Activated CD8-positive, alpha-beta memory T cell treated with anti-CD3 and anti-CD28 coated beads, Interleukin-2, amount 50 U/mL, for 1 hour (primary cell): ENCODE measurements at regions not wholly inside any gene's neighbourhood (a gene's known extent, or its start where the extent isn't known, plus 50 kb on each side); places are given as distances from the start of the nearest gene placed in this dataset.

Source experiments
- DNase-seq: peaks from one replicate; pipeline ENCODE4 v3.0.0-alpha.2; 2020; ENCODE audit errors: extremely low read depth

DNA sequence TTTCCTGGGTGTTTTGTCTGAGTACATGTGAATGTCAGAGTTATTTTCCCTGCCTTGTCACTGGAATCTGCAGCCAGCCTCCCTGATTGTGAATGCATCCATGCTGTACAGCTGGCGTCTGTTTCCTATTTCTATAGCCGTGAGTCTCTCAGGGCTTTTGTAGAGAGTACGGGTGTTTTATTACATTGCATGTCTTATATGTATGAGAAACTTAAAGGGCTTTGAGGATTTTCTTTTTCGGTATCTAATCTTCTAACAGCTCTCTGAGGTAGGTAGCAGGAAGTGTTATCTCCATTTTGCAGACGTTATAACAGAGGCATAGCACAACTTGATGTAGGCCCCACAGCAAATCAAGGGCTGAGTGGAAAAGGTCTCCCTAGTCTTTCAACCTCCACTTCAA, 272.9 kb downstream of the PRL start:
- no peak for DNase-seq

DNA sequence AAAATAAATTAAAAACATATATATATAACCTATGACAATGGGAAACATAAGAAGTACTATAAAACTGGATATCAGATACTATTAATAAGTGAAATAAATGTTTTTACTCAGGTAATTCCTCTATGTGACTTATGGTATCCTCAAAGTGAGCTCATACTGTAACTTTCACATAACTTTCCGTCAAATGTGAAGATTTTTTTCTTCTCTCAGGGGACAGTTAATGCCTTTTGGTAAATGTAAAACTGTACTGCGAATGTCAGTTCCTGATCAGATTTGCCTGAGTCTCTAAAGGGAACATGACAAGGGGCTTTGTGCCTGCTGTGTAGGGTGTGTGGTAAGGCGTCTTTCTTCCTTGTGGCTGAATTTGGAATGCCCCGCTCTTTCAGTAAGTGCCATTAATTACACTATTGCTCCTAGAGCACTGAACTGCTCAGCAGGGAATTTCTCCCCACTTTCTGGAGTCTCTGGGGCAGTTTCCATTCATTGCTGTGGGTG, 271.8 kb downstream of the PRL start:
- DNase-seq: no peak

DNA sequence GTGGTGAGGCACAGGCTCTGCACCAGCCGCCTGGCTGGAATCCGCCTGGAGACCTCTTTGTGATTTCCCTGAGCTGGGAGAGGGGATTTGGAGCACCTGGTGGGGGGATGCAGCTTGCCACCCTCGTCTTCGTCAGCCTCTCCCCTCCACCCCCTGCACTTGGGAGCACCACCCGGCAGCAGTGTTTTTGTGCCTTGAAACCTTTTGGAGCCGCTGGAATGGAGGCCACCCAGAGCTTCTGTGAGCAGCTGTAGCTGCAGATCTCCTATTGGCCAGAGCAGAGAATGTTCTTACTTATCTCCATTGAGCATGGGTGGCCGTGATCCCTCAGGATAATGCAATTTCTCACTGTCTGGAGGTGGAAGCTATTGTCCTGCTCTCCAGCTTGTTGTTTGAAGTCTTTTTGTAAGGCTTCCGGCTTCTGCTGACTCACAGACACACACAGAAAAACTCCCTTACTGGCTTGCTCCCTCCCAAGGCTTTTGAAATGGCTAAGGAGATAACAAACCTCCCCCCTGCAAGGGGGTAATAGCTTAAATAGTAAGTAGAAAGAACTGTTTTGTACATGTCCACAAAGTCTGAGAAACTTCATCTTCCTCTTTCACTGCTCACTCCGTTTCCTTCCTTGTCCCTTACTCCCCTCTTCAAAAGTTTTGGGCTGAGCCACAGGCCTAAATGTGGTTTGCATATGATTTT, 271.2 kb downstream of the PRL start:
- DNase-seq: no peak

DNA sequence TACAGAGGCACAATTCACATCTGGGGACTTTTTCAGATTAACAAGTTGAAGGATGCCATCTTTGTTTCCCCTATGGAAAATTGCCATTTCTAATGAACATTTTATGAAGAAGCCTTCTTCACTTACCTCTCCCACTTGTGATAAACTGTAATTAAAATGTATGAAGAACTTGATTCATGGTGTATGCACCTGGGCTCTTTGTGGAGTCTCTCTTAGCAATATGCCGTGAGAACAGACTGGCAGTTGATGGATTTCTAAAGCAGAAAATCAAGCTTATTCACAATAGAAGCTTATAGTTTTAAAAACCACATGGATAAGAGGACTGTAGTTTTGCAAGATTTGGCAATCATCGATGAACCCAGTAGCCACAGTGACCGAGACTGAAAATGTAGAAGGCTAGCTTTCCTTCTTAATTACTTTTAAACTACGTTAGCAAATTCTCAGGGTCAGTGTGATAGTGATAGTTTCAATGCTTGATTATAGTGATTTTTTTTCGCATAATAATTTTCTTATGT, 270.6 kb downstream of the PRL start:
- no peak for DNase-seq

DNA sequence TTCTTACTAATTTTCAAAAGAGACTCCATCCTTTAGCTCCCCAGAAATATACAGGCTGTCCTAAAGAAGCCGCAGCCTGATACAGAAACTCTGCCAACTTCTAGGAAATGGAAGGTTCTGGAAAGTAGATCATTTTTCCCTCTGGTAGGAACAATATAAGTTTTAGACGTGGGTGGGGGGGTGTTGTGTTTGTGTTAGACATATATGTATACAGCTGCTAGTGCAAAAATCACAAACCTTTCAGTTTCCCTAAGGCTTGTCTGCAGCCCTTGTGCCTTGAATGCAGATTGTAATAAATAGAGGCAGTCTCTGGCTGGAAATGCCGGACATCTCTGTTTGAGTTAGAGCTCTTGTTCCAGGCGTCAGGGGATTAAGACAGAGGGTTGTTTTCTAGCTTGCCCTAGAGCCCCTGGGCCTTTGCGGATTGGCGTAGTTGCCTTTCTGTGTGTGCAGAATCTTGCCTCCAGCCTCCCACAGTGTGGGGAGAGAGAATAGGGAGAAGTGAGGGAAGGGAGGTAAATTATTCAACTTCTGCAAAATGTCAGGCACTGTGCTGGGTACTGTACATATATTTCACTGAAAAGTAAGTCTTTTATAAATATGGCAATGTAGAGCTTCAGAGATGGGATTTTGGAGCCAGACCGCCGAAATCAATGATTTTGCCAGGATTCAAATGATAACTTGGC, 269.7 kb downstream of the PRL start:
- DNase-seq: no peak

DNA sequence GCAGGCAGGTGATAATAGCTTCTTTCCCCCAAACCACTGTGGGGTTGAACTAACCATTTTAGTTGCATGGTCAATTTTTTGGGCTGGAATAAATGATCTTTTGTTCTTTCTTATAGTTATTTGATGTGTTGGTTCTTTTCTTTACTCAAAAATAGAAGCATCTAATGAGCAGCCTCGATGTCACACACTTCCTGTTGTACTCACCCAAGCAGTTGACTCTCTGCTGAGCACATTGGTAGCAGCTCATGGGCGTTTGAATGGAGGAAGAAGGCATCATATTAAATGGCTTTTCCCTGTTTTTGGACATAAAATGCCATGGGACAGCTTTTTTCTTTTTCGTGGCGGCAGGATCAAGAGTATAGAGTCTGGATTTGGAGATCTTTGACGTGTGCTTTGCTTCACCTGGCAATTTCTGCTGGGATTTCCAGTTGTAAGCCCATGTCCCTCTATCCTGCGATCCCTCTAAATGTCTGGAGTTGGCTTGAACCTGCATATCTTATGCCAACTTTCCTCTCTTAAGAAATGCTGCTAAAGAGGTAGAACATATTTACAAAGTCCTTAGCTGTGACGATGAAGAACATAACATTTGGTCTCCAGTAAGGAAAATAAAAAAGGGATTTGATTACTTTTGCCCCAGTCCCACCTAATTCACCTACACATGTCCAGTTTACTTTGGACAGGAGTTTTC, 268.3 kb downstream of the PRL start:
- DNase-seq: no peak

DNA sequence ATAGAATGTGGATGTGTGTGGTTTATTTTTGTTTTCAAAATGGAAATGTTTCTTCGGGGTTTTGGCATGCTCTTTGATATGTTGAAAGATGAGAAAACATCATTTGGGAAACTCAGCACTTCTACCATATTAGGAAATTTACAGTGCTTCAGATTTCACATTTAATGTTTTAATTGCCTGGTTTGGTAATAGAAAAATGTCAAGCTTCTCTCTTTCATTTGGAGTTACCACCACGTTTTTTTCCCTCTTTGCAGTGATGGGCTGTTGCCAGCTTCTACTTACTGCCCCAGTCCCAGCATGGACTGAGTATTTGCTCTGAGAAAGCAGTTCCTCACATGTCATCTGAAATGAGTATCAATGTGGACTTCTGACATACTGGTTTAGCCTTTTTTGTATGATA, 267.7 kb downstream of the PRL start:
- no peak for DNase-seq

DNA sequence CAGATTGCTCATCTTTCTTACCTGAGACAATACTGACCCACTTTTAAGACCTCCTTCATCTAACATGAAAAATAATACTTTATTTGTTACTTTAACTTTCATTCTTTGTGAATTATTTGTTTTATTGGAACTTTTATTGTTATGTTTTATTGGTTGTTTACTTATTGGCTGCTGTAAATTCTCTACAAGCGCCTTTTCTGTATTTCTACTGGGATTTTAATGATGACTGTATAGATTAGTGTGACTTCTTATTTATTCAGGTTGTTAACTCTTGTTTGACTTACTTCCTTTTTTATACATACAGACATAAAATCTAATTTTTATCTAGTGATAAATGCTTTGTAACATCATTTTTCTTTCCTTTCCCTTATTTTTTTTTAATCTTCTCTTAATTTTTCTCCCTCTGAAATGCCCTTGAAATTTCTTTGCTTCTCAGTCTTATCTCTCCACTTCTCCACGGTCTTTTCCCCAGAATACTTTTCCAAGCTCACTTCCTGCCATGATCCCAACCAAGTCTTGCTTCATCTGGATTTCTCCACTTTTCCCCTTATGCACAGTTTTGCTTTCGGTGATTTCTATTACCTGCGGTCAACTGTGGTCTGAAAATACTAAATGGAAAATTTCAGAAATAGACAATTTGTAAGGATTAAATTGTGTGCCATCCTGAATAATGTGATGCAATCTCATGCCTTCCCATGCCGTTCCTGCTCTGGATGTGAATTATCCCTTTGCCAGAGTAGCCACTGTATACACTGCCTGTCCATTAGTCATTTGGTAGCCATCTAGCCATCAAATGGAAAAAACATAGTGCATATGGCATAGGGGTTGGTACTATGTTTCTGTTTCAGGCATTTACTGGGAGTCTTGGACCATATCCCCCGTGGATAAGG, 265.9 kb downstream of the PRL start:
- DNase-seq: no peak

DNA sequence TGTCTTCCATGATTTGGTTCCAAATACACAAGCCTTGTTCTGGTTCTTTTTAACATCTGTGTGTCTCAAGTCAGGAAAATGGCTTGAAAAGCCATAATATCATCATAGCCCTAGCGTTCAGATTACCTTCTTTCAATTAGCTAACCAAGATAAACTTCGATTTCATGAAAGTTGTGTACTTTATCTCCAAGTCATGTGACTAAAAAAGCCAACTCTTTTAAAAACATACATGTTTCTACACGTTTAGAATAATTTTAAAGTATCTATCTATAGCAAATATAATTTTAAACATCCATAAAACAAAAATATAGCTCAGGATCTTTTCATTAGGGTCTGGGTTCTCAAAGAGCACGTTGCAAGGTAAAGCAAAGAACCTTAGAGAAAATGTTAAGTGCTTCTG, 261.1 kb downstream of the PRL start:
- DNase-seq: no peak

DNA sequence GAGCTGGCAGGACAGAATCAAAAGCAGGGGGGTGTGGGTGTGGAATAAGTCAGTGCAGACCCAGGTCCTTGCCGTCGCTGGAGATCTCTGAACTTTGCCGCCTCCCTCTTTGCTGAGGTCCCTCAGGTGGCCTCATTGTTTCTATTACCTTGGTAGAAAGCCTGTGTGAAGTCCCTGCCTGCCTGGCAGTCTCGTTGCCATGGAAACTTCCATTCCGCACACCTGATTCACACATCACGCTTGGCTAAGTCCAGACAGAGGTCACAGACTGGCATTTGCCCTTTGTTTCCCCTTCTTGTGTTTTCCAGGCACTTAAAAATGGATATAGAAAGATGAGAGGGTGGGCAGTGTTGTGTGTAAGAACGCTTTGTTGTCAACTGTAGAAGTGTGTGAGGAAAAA, 260.6 kb downstream of the PRL start:
- DNase-seq: no peak

DNA sequence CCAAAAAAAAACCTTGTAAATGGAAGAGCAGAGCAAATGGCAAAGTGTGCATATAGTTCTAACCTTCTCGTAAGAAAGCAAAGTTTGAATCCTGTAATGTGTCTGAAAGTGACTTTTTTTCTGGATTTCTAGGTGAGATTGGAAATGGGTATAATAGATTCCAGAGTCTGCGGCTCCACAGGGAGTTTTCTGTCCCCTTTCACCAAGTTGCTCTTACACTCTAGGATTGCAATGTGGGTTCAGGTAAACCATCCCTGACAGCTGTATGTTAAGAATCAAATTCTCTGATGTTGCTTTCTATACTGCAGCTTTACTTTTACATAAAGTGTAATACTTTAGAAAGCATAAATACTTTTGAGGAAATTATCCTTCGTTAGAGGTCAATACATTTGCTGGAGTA, 260.1 kb downstream of the PRL start:
- DNase-seq: no peak

DNA sequence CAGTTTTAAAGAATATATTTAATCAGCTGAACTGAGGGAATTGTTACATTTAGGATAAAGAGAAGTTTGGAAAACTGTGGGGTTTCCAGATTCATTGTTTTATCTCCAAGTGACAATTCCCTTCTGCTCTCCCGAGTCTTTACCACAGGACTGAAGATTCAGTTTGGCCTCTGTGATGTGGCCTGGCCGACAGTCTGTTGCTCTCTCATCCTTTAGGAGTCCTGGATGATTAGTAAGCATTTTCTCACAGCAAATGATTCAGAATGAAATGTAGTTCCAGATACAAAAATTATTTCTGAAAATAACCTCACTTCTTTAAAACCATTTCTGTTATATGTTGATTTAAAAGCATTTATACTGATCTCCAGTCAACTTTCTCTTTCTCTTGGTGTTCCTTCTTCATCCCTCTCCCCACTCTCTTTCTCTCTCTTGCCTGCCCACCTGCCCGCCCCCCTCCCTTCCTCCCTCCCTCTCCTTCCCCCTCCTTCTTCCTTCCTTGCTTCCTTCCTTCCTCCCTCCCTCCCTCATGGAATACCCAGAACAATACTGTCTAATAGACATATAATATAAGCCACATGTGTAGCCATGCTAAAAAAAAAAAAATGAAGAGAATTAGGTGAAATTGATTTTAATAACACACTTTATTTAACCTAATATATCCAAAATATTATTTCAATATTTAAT, 254.9 kb downstream of the PRL start:
- no peak for DNase-seq

DNA sequence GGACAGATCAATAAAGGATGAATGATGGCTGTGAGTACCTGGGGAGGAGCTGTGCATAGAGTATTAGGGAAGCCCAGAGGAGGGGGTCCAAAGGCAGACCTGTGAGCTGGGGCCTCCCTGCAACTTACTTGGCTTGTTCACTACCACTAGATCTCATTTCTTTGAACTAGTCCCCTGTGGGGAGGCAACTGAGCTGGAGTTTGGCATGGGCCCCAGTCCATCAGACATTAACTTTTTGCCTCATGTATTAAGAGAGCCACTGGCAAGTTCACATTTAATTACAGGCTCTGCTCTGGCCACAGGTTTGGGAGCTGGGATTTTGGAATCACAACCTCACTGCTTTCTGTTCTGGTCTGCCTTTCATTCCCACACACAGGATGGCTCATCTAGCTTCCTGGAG, 254.1 kb downstream of the PRL start:
- DNase-seq: no peak

DNA sequence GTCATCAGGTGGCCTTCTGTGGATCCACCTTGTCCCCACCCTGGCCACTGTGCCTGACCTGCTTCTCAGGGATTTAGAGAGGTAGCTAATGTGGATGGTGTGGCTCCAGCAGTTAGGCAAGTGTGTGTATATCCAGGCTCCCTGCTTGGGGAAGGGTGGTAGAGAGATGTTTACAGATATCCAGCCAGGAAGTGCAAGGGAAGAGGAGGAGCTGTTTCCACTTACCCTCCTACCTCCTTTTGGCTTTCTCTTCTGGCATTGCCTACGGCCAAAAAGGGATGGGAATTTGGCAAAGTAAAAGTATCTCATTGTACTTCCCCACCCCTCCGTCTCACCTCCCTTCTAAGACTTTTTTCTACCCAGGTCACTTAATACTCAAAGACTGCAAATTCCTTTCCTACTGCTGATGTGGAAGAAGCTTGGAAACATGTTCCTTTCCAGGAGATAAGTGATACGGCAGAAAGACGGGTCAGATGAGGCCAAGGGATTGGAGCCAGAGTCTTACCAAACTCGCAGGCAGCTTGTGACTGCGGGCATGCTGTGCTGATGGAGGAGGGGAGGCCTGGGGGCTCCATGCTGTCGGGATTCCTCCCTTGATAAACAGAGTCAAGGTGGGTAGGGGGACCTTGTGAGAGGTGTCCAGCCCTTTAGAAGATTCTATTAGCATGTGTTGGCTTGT, 253.4 kb downstream of the PRL start:
- DNase-seq: no peak

DNA sequence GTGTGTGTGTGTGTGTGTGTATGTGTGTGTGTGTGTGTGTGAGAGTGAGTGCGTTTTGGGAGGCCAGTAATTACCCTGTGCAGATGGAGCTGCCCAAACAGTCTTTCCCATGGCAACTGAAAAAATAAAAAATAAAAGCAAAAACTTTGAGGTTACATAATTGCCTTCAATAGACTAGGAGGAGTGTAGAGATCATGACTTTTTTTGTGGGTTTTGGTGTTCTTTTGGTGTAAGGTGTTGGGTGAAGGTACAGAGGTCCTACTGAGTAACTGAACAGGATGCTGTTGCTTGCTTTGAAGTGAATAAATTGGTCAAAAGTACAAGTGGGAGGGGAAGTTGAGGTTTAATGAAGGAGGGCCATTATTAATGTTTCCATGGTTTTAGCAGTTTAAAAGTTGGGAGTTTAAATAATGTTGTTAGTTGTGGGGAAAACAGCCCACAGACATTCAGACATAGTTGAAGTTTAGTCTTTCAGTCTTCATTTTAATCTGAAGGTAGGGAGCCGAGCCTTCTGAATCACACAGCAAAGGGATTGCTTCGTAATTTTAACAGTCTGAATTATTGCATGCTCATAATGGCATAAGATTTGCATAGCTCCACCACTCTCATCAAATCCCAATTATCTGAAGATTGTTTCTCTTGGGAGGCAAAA, 251.4 kb downstream of the PRL start:
- DNase-seq: no peak

DNA sequence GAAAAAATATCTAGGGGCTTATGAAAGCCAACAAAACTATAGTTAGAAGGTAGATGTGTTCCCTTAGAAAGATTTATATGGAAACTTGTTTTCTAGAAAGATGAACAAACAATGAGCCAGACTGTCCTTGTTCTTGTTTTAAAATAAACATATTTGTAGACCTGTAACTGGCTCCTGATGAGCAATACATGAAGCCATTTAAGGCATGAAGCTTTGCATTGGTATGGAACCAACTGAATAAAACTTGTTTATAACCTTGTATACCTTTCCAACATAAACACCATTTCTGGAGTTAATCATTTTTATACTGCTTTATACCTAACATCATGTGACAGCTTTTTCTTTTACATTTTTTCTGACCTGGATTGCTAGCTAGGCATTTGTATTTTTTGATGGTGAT, 247.8 kb downstream of the PRL start:
- DNase-seq: no peak

DNA sequence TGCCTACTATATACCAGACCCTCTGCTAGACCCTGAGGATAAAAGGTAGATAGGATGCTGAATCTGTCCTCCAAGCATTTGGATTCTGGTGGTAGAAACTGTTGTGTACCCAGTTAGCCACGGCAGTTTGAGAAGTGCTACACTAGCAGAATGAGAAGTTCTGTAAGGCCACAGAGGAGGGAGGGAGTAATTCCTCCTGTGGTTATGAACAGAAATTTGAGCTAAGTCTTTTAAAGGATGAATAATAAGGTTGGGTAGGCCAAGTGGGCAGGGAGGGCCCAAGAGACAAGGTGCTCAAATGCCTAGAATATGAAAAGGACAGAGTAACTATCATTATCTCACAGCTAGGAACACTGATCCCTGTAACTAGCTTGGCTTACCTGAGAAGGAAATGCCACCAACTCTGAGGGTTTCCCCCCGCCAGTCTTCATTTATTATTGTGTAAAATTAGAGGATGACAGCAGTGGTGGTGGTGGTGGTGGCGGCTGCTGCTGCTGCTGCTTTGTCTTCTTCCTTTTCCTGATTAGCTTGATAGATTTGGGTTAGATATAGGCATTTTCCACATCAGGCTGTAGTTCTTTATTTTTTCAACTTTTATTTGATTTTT, 243.3 kb downstream of the PRL start:
- DNase-seq: no peak

DNA sequence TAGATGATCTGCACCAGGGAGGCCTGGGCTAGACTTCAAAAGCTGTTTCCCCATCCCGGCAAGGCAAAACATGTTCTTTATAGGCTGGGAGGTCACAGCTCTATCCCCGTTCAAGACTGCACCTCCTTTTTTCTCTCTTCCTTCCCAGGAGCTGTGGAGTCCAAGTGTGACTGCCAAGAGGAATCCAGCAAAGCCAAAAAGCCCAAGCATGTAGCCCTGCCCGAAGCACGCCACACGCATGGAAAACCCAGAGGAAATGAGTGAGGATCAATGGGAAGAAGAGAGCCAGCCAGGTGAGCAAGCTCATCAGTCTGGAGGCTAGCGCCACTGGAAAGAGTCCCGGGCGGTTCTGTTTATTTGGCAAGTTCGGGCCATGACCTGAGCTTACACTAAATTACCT, 240.4 kb downstream of the PRL start:
- DNase-seq: no peak

DNA sequence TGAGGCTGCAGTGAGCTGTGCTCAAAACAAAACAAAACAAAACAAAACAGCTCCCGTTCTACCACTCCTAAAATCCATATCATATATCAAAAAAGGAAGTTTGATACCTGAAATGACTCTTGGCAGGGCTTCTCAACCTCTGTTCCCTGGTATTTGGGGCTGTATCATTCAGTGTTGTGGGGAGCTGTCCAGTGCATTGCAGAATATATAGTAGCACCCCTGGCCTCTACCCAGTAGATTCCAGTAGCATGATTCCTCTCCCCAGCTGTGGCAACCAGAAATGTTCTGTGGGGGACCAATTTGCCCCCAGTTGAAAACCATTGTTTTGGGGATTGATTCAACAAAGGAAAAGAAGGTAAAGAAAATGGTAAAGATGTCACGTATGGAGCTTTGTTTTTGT, 238.9 kb downstream of the PRL start:
- DNase-seq: no peak

DNA sequence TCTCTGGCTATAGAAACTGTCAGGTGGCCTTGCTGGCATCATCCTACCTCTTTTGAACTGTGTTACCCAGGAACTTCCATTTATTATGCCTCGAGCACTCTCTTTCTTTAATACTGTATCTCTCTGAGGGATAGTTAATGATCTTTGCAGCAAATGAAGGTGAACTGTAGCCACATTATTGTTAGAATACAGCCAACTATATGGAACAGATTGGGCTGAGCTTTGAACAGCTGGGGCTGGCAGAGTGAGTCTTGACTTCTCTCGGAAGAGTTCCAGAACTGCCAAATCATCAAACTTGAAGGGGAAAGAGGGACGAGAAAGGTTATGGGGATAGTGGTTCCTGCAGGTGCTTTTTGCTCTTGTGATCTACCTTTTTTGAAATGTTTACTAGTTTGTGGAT, 237.7 kb downstream of the PRL start:
- DNase-seq: no peak
